ENCODE measurements at regions not wholly inside any gene's neighbourhood (a gene's known extent, or its start where the extent isn't known, plus 50 kb on each side); places are given as distances from the start of the nearest gene placed in this dataset.

- TF ChIP-seq FOXM1 (IDR thresholded peaks at IDR 0.05; ENCODE audit: borderline replicate concordance, low read depth) (no peak), ZBTB7A (IDR thresholded peaks at IDR 0.05; ENCODE audit: low read depth) (no peak), YY1 (IDR thresholded peaks at IDR 0.05; ENCODE audit: low read depth) (no peak), TAF1 (IDR thresholded peaks at IDR 0.05; ENCODE audit: low read depth) (no peak), RAD21 (IDR thresholded peaks at IDR 0.05; ENCODE audit: low read depth) (no peak), EGR1 (IDR thresholded peaks at IDR 0.05) (no peak), TCF12 (IDR thresholded peaks at IDR 0.05; ENCODE audit: low read depth) (no peak), CREB1 (IDR thresholded peaks at IDR 0.05; ENCODE audit: low read depth) (no peak), TEAD4 (IDR thresholded peaks at IDR 0.05) (no peak), REST (IDR thresholded peaks at IDR 0.05; ENCODE audit: low read depth) (no peak), EP300 (IDR thresholded peaks at IDR 0.05; ENCODE audit: borderline replicate concordance) (no peak), MAX (IDR thresholded peaks at IDR 0.05) (no peak), CEBPB (IDR thresholded peaks at IDR 0.05) (no peak), NFIC (IDR thresholded peaks at IDR 0.05) (no peak), USF1 (IDR thresholded peaks at IDR 0.05) (no peak)
Observed at GRCh38 chr6:145423936-145424335, 311.4 kb downstream of the EPM2A start.

- TF ChIP-seq YY1 (IDR thresholded peaks at IDR 0.05; ENCODE audit: low read depth) (no peak), NFIC (IDR thresholded peaks at IDR 0.05) (no peak), RAD21 (IDR thresholded peaks at IDR 0.05; ENCODE audit: low read depth) (no peak), USF1 (IDR thresholded peaks at IDR 0.05) (no peak), ZBTB7A (IDR thresholded peaks at IDR 0.05; ENCODE audit: low read depth) (no peak), TEAD4 (IDR thresholded peaks at IDR 0.05) (no peak), TAF1 (IDR thresholded peaks at IDR 0.05; ENCODE audit: low read depth) (no peak), CREB1 (IDR thresholded peaks at IDR 0.05; ENCODE audit: low read depth) (no peak), MAX (IDR thresholded peaks at IDR 0.05) (no peak), EP300 (IDR thresholded peaks at IDR 0.05; ENCODE audit: borderline replicate concordance) (no peak), TCF12 (IDR thresholded peaks at IDR 0.05; ENCODE audit: low read depth) (no peak), CEBPB (IDR thresholded peaks at IDR 0.05) (no peak)
Observed at GRCh38 chr6:145427232-145427631, 308.1 kb downstream of the EPM2A start.

- no peak for TF ChIP-seq ZBTB7A (IDR thresholded peaks at IDR 0.05; ENCODE audit: low read depth)
- TF ChIP-seq RAD21 (IDR thresholded peaks at IDR 0.05; ENCODE audit: low read depth): no peak
- TF ChIP-seq EGR1 (IDR thresholded peaks at IDR 0.05): no peak
- TF ChIP-seq USF1 (IDR thresholded peaks at IDR 0.05): no peak
- no peak for TF ChIP-seq NFIC (IDR thresholded peaks at IDR 0.05)
- TF ChIP-seq REST (IDR thresholded peaks at IDR 0.05; ENCODE audit: low read depth): no peak
- TF ChIP-seq CEBPB (IDR thresholded peaks at IDR 0.05): no peak
- TF ChIP-seq TEAD4 (IDR thresholded peaks at IDR 0.05): no peak
- no peak for TF ChIP-seq MAX (IDR thresholded peaks at IDR 0.05)
- TF ChIP-seq TCF12 (IDR thresholded peaks at IDR 0.05; ENCODE audit: low read depth): no peak
- no peak for TF ChIP-seq FOXM1 (IDR thresholded peaks at IDR 0.05; ENCODE audit: borderline replicate concordance, low read depth)
- TF ChIP-seq YY1 (IDR thresholded peaks at IDR 0.05; ENCODE audit: low read depth): no peak
Observed at GRCh38 chr6:145428706-145429105, 306.6 kb downstream of the EPM2A start.

- TF ChIP-seq CREB1 (IDR thresholded peaks at IDR 0.05; ENCODE audit: low read depth) (no peak), ZBTB7A (IDR thresholded peaks at IDR 0.05; ENCODE audit: low read depth) (no peak), MAX (IDR thresholded peaks at IDR 0.05) (no peak), EGR1 (IDR thresholded peaks at IDR 0.05) (no peak), RAD21 (IDR thresholded peaks at IDR 0.05; ENCODE audit: low read depth) (no peak), EP300 (IDR thresholded peaks at IDR 0.05; ENCODE audit: borderline replicate concordance) (no peak), REST (IDR thresholded peaks at IDR 0.05; ENCODE audit: low read depth) (no peak), FOXM1 (IDR thresholded peaks at IDR 0.05; ENCODE audit: borderline replicate concordance, low read depth) (no peak), CEBPB (IDR thresholded peaks at IDR 0.05) (no peak), TAF1 (IDR thresholded peaks at IDR 0.05; ENCODE audit: low read depth) (no peak), TCF12 (IDR thresholded peaks at IDR 0.05; ENCODE audit: low read depth) (no peak), TEAD4 (IDR thresholded peaks at IDR 0.05) (no peak), USF1 (IDR thresholded peaks at IDR 0.05) (no peak), YY1 (IDR thresholded peaks at IDR 0.05; ENCODE audit: low read depth) (no peak), NFIC (IDR thresholded peaks at IDR 0.05) (no peak)
Observed at GRCh38 chr6:145442110-145442509, 293.2 kb downstream of the EPM2A start.
